Neural cell (in vitro differentiated cells): ENCODE measurements at regions not wholly inside any gene's neighbourhood (a gene's known extent, or its start where the extent isn't known, plus 50 kb on each side); places are given as distances from the start of the nearest gene placed in this dataset.
"Not testable (repeated sequence)": the region's sequence is repeated elsewhere in the genome, so short reads cannot be mapped to it uniquely, and the experiment has no call there.

Source experiments
- H2AFZ ChIP-seq: fragments of 200-600, 300-800 bp; sonication (generic), shearing (Covaris generic); 2 replicates; pipeline ENCODE4 v1.6.0; 2014; ENCODE audit warnings: low read depth, mild to moderate bottlenecking, antibody characterized with exemption, low read length, moderate library complexity
- H3F3A ChIP-seq: fragments of 200-600 bp; shearing (Covaris generic); 2 replicates; pipeline ENCODE4 v1.6.1; 2016; ENCODE audit warnings: mild to moderate bottlenecking, moderate library complexity, mixed read lengths, antibody characterized with exemption, low read length; ENCODE audit not compliant: insufficient read depth, poor library complexity, severe bottlenecking
- H3K27ac ChIP-seq: fragments of 200-600, 300-800 bp; sonication (generic), shearing (Covaris generic); 2 replicates; pipeline ENCODE4 v1.5.1; 2014; ENCODE audit warnings: mild to moderate bottlenecking, low read length, moderate library complexity
- H3K27me3 ChIP-seq: fragments of 300-800, 200-600 bp; sonication (generic), shearing (Covaris generic); 2 replicates; pipeline ENCODE4 v1.6.0; 2014; ENCODE audit warnings: mild to moderate bottlenecking, low read depth, low read length, moderate library complexity; ENCODE audit not compliant: insufficient read depth
- H3K36me3 ChIP-seq: fragments of 300-800, 200-600 bp; sonication (generic), shearing (Covaris generic); 2 replicates; pipeline ENCODE4 v1.5.1; 2014; ENCODE audit warnings: mild to moderate bottlenecking, antibody characterized with exemption, low read length, moderate library complexity; ENCODE audit not compliant: insufficient read depth
- H3K4me2 ChIP-seq: fragments of 300-800, 200-600 bp; sonication (generic), shearing (Covaris generic); 2 replicates; pipeline ENCODE4 v1.6.0; 2014; ENCODE audit warnings: mild to moderate bottlenecking, low read length
- H3K4me3 ChIP-seq: fragments of 300-800, 200-600 bp; sonication (generic), shearing (Covaris generic); 2 replicates; pipeline ENCODE4 v1.5.1; 2014; ENCODE audit warnings: mild to moderate bottlenecking, low read length, moderate library complexity
- H3K79me2 ChIP-seq: fragments of 200-600 bp; shearing (Covaris generic); replicated peaks from 2 replicates; pipeline ENCODE4 v1.6.0; 2014; ENCODE audit warnings: mild to moderate bottlenecking, low read length, moderate library complexity; ENCODE audit not compliant: insufficient read depth
- H3K9ac ChIP-seq: fragments of 300-800, 200-600 bp; sonication (generic), shearing (Covaris generic); 2 replicates; pipeline ENCODE4 v1.6.1; 2016; ENCODE audit warnings: mild to moderate bottlenecking, low read length, mixed read lengths
- H3K9me2 ChIP-seq: fragments of 200-600 bp; shearing (Covaris generic); 2 replicates; pipeline ENCODE4 v1.6.1; 2016; ENCODE audit warnings: mild to moderate bottlenecking, low read length, mixed read lengths; ENCODE audit not compliant: insufficient read depth
- H3K9me3 ChIP-seq: fragments of 200-600, 300-800 bp; sonication (generic), shearing (Covaris generic); 2 replicates; pipeline ENCODE4 v1.6.1; 2016; ENCODE audit warnings: mild to moderate bottlenecking, mixed run types, low read length, moderate library complexity, mixed read lengths
- H4K20me1 ChIP-seq: fragments of 200-600 bp; shearing (Covaris generic); 2 replicates; pipeline ENCODE4 v1.6.1; 2016; ENCODE audit warnings: mild to moderate bottlenecking, mixed run types; ENCODE audit not compliant: insufficient read depth
- CTCF ChIP-seq: fragments of 450-650 bp; IDR thresholded peaks from 2 replicates; pipeline ENCODE4 v1.5.1; 2014; ENCODE audit warnings: antibody characterized with exemption, mild to moderate bottlenecking, moderate library complexity; ENCODE audit not compliant: poor library complexity, severe bottlenecking
- EP300 ChIP-seq: fragments of 450-650 bp; conservative IDR thresholded peaks from 2 replicates; pipeline ENCODE4 v1.6.1; 2014; ENCODE audit warnings: antibody characterized with exemption, mild to moderate bottlenecking, moderate library complexity; ENCODE audit not compliant: poor library complexity, severe bottlenecking
- EZH2 ChIP-seq: fragments of 200-600, 300-800 bp; shearing (Covaris generic), sonication (generic); IDR thresholded peaks from 2 replicates; pipeline ENCODE4 v1.6.1; 2014; ENCODE audit warnings: antibody characterized with exemption, low read length, borderline replicate concordance, mild to moderate bottlenecking; ENCODE audit not compliant: insufficient read depth, poor library complexity, severe bottlenecking
- MXI1 ChIP-seq: fragments of 450-650 bp; conservative IDR thresholded peaks from 2 replicates; pipeline ENCODE4 v1.6.1; 2014; ENCODE audit warnings: antibody characterized with exemption, mild to moderate bottlenecking; ENCODE audit not compliant: poor library complexity, severe bottlenecking
- POLR2AphosphoS5 ChIP-seq: IDR thresholded peaks from 2 replicates; pipeline ENCODE4 v1.6.1; 2012
- RAD21 ChIP-seq: fragments of 450-650 bp; conservative IDR thresholded peaks from 2 replicates; pipeline ENCODE4 v1.6.1; 2014; ENCODE audit warnings: antibody characterized with exemption, mild to moderate bottlenecking, moderate library complexity
- REST ChIP-seq: IDR thresholded peaks from 2 replicates; pipeline ENCODE4 v1.6.1; 2012; ENCODE audit warnings: borderline replicate concordance
- SMC3 ChIP-seq: fragments of 450-650 bp; conservative IDR thresholded peaks from 2 replicates; pipeline ENCODE4 v1.6.1; 2014; ENCODE audit warnings: antibody characterized with exemption, mild to moderate bottlenecking, moderate library complexity; ENCODE audit not compliant: poor library complexity
- TAF1 ChIP-seq: IDR thresholded peaks from 2 replicates; pipeline ENCODE4 v1.6.1; 2012; ENCODE audit warnings: low read depth

GRCh38 chr16:52740766-52741165 is 193.8 kb upstream of the TOX3 start:
- H3F3A ChIP-seq, result peaks cover 6% of the 10 kb centered on the region
- no peak overlapping the region for H3K27ac ChIP-seq
- H3K9me2 ChIP-seq, result no peaks in the 10 kb centered on the region

GRCh38 chr16:52740333-52740732 is 193.4 kb upstream of the TOX3 start:
- Histone ChIP-seq H3K9me3 (no peaks in the 10 kb centered on the region), H3K27me3 (no peaks in the 10 kb centered on the region), H3K9me2 (no peaks in the 10 kb centered on the region), H2AFZ (no peak overlapping the region), H3K9ac (no peak overlapping the region), H4K20me1 (no peaks in the 10 kb centered on the region), H3K27ac (no peak overlapping the region), H3K4me3 (no peak overlapping the region), H3F3A (peaks cover 6% of the 10 kb centered on the region), H3K4me2 (no peak overlapping the region), H3K36me3 (no peaks in the 10 kb centered on the region), H3K79me2 (no peaks in the 10 kb centered on the region)
- TF ChIP-seq POLR2AphosphoS5 (no peak), RAD21 (no peak)

More at GRCh38 chr16:52740766-52741165, 193.8 kb upstream of the TOX3 start:
- no peak for TF ChIP-seq RAD21
- no peak for TF ChIP-seq TAF1
- no peak for TF ChIP-seq SMC3
- TF ChIP-seq CTCF, result no peak
- TF ChIP-seq EP300, result no peak
- no peak for TF ChIP-seq POLR2AphosphoS5
- no peak for TF ChIP-seq EZH2
- TF ChIP-seq REST, result no peak
- no peak for TF ChIP-seq MXI1
- Histone ChIP-seq H3K79me2 (no peaks in the 10 kb centered on the region), H2AFZ (no peak overlapping the region), H3K27me3 (no peaks in the 10 kb centered on the region), H3K4me2 (no peak overlapping the region), H3K9me3 (no peaks in the 10 kb centered on the region), H4K20me1 (no peaks in the 10 kb centered on the region), H3K9ac (no peak overlapping the region), H3K4me3 (no peak overlapping the region), H3K36me3 (no peaks in the 10 kb centered on the region)

GRCh38 chr16:52738992-52739391 is 192.0 kb upstream of the TOX3 start:
- H3F3A ChIP-seq, H3K9ac ChIP-seq, H3K27ac ChIP-seq, H3K4me2 ChIP-seq, H3K79me2 ChIP-seq, H3K36me3 ChIP-seq, H3K9me2 ChIP-seq, H4K20me1 ChIP-seq, H3K27me3 ChIP-seq, H2AFZ ChIP-seq, H3K9me3 ChIP-seq, H3K4me3 ChIP-seq: not testable (repeated sequence)
